GM19438 (cell line): ENCODE measurements at regions not wholly inside any gene's neighbourhood (a gene's known extent, or its start where the extent isn't known, plus 50 kb on each side); places are given as distances from the start of the nearest gene placed in this dataset.

Experiments used
- ATAC-seq: cut with Tn5 transposase; IDR thresholded peaks from one replicate; pipeline ENCODE4 v1.9.1; 2021; ENCODE audit warnings: low read depth; ENCODE audit not compliant: unreplicated experiment

GRCh38 chr2:236935631-236936445, 149.9 kb upstream of the COPS8 start:
- no peak for ATAC-seq

GRCh38 chr2:236936446-236936940, 149.2 kb upstream of the COPS8 start:
- ATAC-seq = no peak

GRCh38 chr2:236938126-236938525, 147.6 kb upstream of the COPS8 start:
- no peak for ATAC-seq

- no peak for ATAC-seq
Observed at GRCh38 chr2:236939271-236939670, 146.4 kb upstream of the COPS8 start.

- no peak for ATAC-seq
Observed at GRCh38 chr2:236939721-236940231, 145.9 kb upstream of the COPS8 start.

- no peak for ATAC-seq
Observed at GRCh38 chr2:236940497-236940896, 145.2 kb upstream of the COPS8 start.

- no peak for ATAC-seq
Observed at GRCh38 chr2:236940916-236941520, 144.7 kb upstream of the COPS8 start.

- ATAC-seq = no peak
Observed at GRCh38 chr2:236941551-236941950, 144.1 kb upstream of the COPS8 start.

- no peak for ATAC-seq
Observed at GRCh38 chr2:236942554-236942953, 143.1 kb upstream of the COPS8 start.

- ATAC-seq = no peak
Observed at GRCh38 chr2:236943068-236943467, 142.6 kb upstream of the COPS8 start.

GRCh38 chr2:236943841-236944513, 141.7 kb upstream of the COPS8 start:
- ATAC-seq = no peak

GRCh38 chr2:236944561-236944960, 141.1 kb upstream of the COPS8 start:
- ATAC-seq = no peak

GRCh38 chr2:236945431-236946016, 140.2 kb upstream of the COPS8 start:
- ATAC-seq = no peak

GRCh38 chr2:236946871-236947270, 138.8 kb upstream of the COPS8 start:
- no peak for ATAC-seq

GRCh38 chr2:236947294-236947693, 138.4 kb upstream of the COPS8 start:
- no peak for ATAC-seq

GRCh38 chr2:236947896-236948295, 137.8 kb upstream of the COPS8 start:
- no peak for ATAC-seq

GRCh38 chr2:236949089-236949905, 136.4 kb upstream of the COPS8 start:
- no peak for ATAC-seq

GRCh38 chr2:236951830-236952475, 133.7 kb upstream of the COPS8 start:
- ATAC-seq = no peak

- ATAC-seq = no peak
Observed at GRCh38 chr2:236954641-236955040, 131.0 kb upstream of the COPS8 start.
